ENCODE measurements at regions not wholly inside any gene's neighbourhood (a gene's known extent, or its start where the extent isn't known, plus 50 kb on each side); places are given as distances from the start of the nearest gene placed in this dataset.
A peak's percentile ranks its signal among the peaks of the same experiment; 100 is the strongest.

GRCh38 chr10:123472606-123473005 lies 193.5 kb upstream of the GPR26 start:
- H3K4me1 Mint-ChIP-seq = peaks cover 40% of the 10 kb centered on the region

DNA sequence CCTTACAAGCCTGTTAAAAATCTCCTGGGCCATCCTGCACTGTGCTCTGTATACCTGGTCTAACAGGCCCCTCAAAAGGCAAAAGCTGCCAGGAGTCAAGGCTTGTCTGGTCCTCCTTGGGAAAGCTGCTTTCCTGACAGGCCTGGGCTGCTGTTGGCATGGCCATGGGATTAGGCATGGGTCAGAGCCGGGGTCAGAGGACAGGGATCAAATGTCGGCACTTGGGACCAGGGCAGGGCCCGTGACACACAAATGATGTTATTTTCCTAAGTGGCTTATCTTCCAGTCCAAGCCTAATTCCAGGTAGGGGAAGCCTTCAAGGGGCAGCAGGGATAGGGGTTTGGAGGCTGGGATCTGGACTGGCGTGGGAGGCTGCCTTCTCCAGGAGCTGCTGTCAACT lies 191.5 kb upstream of the GPR26 start:
- Mint-ChIP-seq H3K9me3 (no peaks in the 10 kb centered on the region), H3K4me3 (peak overlapping the region; percentile 47), H3K27ac (peak overlapping the region; percentile 39), H3K27me3 (ENCODE audit: insufficient read depth, low read depth) (peaks cover 9% of the 10 kb centered on the region), H3K4me1 (peaks cover 42% of the 10 kb centered on the region), H3K36me3 (no peaks in the 10 kb centered on the region)
- Histone ChIP-seq H3K79me2 (ENCODE audit: low read depth) (no peaks in the 10 kb centered on the region), H3K36me3 (no peaks in the 10 kb centered on the region), H3K4me3 (no peak overlapping the region), H3K27ac (no peak overlapping the region), H3K27me3 (no peaks in the 10 kb centered on the region), H4K20me1 (ENCODE audit: low read depth) (peaks cover 4% of the 10 kb centered on the region), H3K4me1 (peaks cover 64% of the 10 kb centered on the region), H3K9ac (no peak overlapping the region), H3F3A (ENCODE audit: low read depth) (peaks cover 26% of the 10 kb centered on the region), H3K9me3 (ENCODE audit: low read depth) (no peaks in the 10 kb centered on the region), H3K4me2 (no peak overlapping the region), H2AFZ (replicated peaks) (no peak overlapping the region)
- peak; percentile 40 for DNase-seq (ENCODE audit: low spot score)
- TF ChIP-seq, protein P1, sequence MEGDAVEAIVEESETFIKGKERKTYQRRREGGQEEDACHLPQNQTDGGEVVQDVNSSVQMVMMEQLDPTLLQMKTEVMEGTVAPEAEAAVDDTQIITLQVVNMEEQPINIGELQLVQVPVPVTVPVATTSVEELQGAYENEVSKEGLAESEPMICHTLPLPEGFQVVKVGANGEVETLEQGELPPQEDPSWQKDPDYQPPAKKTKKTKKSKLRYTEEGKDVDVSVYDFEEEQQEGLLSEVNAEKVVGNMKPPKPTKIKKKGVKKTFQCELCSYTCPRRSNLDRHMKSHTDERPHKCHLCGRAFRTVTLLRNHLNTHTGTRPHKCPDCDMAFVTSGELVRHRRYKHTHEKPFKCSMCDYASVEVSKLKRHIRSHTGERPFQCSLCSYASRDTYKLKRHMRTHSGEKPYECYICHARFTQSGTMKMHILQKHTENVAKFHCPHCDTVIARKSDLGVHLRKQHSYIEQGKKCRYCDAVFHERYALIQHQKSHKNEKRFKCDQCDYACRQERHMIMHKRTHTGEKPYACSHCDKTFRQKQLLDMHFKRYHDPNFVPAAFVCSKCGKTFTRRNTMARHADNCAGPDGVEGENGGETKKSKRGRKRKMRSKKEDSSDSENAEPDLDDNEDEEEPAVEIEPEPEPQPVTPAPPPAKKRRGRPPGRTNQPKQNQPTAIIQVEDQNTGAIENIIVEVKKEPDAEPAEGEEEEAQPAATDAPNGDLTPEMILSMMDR (IDR thresholded peaks at IDR 0.05) = no peak
- TF ChIP-seq EZH2phosphoT487 (IDR thresholded peaks at IDR 0.05) (no peak), EZH2 (IDR thresholded peaks at IDR 0.05) (no peak)

More at GRCh38 chr10:123472606-123473005, 193.5 kb upstream of the GPR26 start:
- peak; percentile 76 for DNase-seq (ENCODE audit: low spot score)
- Histone ChIP-seq H3K36me3 (no peaks in the 10 kb centered on the region), H3K9ac (no peak overlapping the region), H3K27me3 (no peaks in the 10 kb centered on the region), H3K9me3 (ENCODE audit: low read depth) (no peaks in the 10 kb centered on the region), H4K20me1 (ENCODE audit: low read depth) (peaks cover 4% of the 10 kb centered on the region), H3K79me2 (ENCODE audit: low read depth) (no peaks in the 10 kb centered on the region), H3K27ac (no peak overlapping the region), H3K4me1 (peaks cover 56% of the 10 kb centered on the region), H3K4me2 (peak overlapping the region; percentile 12), H2AFZ (replicated peaks) (no peak overlapping the region), H3F3A (ENCODE audit: low read depth) (peaks cover 21% of the 10 kb centered on the region), H3K4me3 (no peak overlapping the region)
- peaks cover 3% of the 10 kb centered on the region for H3K27me3 Mint-ChIP-seq (ENCODE audit: insufficient read depth, low read depth)
- H3K9me3 Mint-ChIP-seq = no peaks in the 10 kb centered on the region
- TF ChIP-seq EZH2 (IDR thresholded peaks at IDR 0.05) = no peak
- TF ChIP-seq EZH2phosphoT487 (IDR thresholded peaks at IDR 0.05) = no peak
- TF ChIP-seq, protein P1 (IDR thresholded peaks at IDR 0.05) = no peak
- H3K27ac Mint-ChIP-seq = no peak overlapping the region
- H3K4me3 Mint-ChIP-seq = no peak overlapping the region
- no peaks in the 10 kb centered on the region for H3K36me3 Mint-ChIP-seq

DNA sequence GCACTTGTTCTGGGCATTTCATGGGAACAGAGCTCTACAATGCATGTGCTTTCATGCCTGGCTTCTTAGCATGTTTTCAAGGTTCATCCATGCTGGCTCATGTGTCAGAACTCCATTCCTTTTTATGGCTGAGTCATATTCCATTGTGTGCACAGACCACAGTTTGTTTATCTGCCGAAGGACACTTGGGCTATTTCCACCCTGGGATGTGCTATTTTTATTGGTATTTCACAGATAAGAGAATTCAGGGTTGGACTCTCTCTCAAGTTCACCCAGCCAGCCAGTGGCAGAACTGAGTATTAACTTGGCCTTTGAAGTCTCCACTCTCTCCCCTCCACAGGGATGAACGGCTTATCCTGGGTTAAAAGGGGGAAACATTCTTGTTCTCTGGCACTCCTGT lies 190.7 kb upstream of the GPR26 start:
- H3K4me1 Mint-ChIP-seq = peaks cover 47% of the 10 kb centered on the region
- DNase-seq (ENCODE audit: low spot score) = no peak
- TF ChIP-seq EZH2phosphoT487 (IDR thresholded peaks at IDR 0.05) (no peak), EZH2 (IDR thresholded peaks at IDR 0.05) (no peak)
- TF ChIP-seq, protein P1 (IDR thresholded peaks at IDR 0.05) = no peak
- no peak overlapping the region for H3K4me3 ChIP-seq
- peaks cover 4% of the 10 kb centered on the region for H4K20me1 ChIP-seq (ENCODE audit: low read depth)
- H3K4me3 Mint-ChIP-seq = no peak overlapping the region
- H3K36me3 ChIP-seq = no peaks in the 10 kb centered on the region
- no peaks in the 10 kb centered on the region for H3K9me3 ChIP-seq (ENCODE audit: low read depth)
- H3K4me1 ChIP-seq = peaks cover 63% of the 10 kb centered on the region
- H3F3A ChIP-seq (ENCODE audit: low read depth) = peaks cover 26% of the 10 kb centered on the region
- H3K27me3 Mint-ChIP-seq (ENCODE audit: insufficient read depth, low read depth) = peaks cover 14% of the 10 kb centered on the region
- no peak overlapping the region for H3K4me2 ChIP-seq
- H3K27ac Mint-ChIP-seq = no peak overlapping the region
- no peaks in the 10 kb centered on the region for H3K79me2 ChIP-seq (ENCODE audit: low read depth)
- H3K27me3 ChIP-seq = no peaks in the 10 kb centered on the region
- H3K36me3 Mint-ChIP-seq = no peaks in the 10 kb centered on the region
- H3K27ac ChIP-seq = no peak overlapping the region
- H2AFZ ChIP-seq (replicated peaks) = no peak overlapping the region
- H3K9me3 Mint-ChIP-seq = no peaks in the 10 kb centered on the region
- no peak overlapping the region for H3K9ac ChIP-seq

Measured in neural progenitor cell (in vitro differentiated cells).